Right kidney (tissue), 1 donor: ENCODE measurements at regions not wholly inside any gene's neighbourhood (a gene's known extent, or its start where the extent isn't known, plus 50 kb on each side); places are given as distances from the start of the nearest gene placed in this dataset.

ENCODE experiments used
- DNase-seq: peaks from one replicate; pipeline ENCODE4 v3.0.0-alpha.2; 2016

- DNase-seq = no peak
Measured at GRCh38 chr19:27796540-27796939, 1416.4 kb downstream of the UQCRFS1 start.

DNA sequence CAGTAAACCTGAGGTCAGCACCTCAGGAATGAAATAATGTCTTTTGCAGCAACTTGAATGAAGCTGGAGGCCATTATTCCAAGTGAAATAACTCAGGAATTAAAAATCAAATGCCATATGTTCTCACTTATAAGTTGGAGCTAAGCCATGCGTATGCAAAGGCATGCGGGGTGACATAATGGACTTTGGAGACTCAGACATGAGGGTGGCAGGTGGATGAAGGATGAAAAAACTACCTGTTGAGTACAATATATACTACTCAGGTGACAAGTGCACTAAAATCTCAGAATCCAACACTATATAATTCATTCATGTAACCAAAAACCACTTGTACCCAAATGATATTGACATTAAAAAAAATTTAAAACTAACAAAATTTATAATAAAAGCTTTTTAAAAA, 1416.9 kb downstream of the UQCRFS1 start:
- DNase-seq = no peak

GRCh38 chr19:27795369-27795768, 1417.6 kb downstream of the UQCRFS1 start:
- DNase-seq = no peak

- DNase-seq = no peak
Measured at GRCh38 chr19:27794494-27795042, 1418.4 kb downstream of the UQCRFS1 start.

- peak; percentile 97 for DNase-seq
Measured at GRCh38 chr19:27793644-27794493, 1419.1 kb downstream of the UQCRFS1 start.

DNA sequence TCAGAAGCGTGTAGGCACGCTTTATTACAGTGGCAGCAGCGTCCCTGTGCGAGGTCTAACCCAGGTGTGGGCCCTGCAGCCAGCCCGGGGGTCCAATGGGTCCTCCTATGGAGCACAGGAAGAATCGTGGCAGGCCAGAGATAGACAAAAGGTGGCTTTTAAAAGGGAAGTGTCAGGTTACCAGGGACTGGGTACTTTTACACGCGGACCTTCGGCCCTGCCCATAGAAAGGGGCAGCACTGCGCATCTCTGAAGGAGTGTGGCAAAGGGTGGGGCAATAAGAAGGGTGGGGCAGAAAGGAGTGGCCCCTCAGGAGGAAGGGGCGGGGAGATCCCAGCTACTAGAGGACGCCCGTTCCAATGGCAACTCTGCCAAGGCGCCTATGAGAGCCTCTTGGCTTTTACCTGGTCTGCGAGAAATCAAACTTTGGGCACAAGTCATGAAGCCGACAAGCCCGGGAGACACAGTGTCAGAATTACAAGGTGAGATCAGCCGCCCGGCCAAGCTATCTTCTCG, 1419.8 kb downstream of the UQCRFS1 start:
- no peak for DNase-seq

- DNase-seq = no peak
Measured at GRCh38 chr19:27792576-27793127, 1420.3 kb downstream of the UQCRFS1 start.

- no peak for DNase-seq
Measured at GRCh38 chr19:27780367-27781075, 1432.4 kb downstream of the UQCRFS1 start.

DNA sequence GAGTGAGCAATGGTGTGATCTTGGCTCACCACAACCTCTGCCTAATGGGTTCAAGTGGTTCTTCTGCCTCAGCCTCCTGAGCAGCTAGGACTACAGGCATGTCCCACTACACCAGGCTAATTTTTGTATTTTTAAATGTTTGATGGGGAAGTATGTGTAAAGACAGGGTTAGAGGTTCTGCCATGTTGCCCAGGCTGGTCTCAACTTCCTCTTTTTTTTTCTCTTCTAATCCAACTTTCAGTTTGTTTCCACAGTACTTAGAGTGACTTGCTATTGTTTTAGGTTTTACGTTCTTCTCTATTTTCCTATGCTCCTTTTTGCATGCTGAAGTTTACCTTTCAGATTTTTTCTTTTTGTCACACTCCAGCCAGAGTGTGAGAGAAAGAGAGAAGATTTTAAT, 1433.0 kb downstream of the UQCRFS1 start:
- DNase-seq = no peak

DNA sequence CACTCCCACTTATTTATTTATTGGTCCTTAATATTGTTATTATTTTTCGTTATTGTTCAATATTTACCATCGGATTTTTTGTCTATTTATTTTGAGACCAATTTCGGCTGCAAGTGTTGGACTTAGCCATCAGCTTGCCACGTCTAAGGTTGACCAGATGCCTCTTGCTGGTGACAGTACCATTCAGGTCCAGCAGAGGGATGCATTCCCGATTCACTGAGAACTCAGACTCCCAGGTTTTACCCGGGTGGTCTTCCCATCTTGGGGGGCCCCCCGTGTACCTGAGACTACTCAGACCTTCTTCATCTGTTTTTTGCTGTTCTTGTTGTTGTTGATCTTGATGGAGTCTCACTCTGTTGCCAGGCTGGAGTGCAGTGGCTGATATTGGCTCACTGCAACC, 1435.2 kb downstream of the UQCRFS1 start:
- DNase-seq = no peak

GRCh38 chr19:27777242-27777641, 1435.7 kb downstream of the UQCRFS1 start:
- DNase-seq = no peak

- no peak for DNase-seq
Measured at GRCh38 chr19:27776524-27776923, 1436.4 kb downstream of the UQCRFS1 start.

DNA sequence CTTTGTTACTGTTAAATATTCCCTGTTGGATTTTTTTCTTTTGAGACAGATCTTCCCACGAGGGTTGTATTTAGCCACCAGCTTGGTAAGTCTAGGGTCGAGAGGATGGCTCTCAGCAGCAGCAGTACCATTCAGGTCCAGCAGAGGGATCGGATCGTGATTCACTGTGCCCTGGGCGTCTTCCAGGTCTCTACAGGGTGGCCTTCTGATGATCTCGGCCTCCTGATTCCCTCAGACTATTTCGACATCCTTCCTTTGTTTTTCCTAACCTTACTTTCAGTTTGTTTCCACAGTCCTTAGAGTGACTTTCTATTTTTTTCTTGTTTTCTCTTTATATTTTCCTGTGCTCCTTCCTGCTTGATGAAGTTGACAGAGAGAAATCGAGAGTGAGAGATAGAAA, 1436.9 kb downstream of the UQCRFS1 start:
- no peak for DNase-seq

- no peak for DNase-seq
Measured at GRCh38 chr19:27775395-27775794, 1437.6 kb downstream of the UQCRFS1 start.

- DNase-seq = no peak
Measured at GRCh38 chr19:27774827-27775226, 1438.1 kb downstream of the UQCRFS1 start.

- no peak for DNase-seq
Measured at GRCh38 chr19:27774337-27774736, 1438.6 kb downstream of the UQCRFS1 start.

GRCh38 chr19:27773318-27774094, 1439.4 kb downstream of the UQCRFS1 start:
- no peak for DNase-seq

- no peak for DNase-seq
Measured at GRCh38 chr19:27772059-27772458, 1440.9 kb downstream of the UQCRFS1 start.

DNA sequence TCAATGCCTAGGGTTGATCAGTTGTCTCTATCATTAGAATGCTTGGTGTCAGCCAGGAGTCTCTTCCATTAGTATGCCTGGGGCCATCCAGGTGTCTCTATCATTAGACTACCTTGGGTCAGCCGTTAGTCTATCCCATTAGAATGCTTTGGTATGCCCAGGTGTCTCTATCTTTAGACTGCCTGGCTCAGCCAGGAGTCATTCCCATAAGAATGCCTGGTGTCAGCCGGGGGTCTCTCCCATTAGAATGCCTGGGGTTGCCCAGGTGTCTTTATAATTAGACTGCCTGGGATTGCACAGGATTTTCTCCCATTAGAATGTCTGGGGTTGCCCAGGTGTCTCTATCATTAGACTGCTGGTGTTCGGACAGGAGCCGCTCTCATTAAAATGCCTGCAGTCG, 1442.9 kb downstream of the UQCRFS1 start:
- no peak for DNase-seq

DNA sequence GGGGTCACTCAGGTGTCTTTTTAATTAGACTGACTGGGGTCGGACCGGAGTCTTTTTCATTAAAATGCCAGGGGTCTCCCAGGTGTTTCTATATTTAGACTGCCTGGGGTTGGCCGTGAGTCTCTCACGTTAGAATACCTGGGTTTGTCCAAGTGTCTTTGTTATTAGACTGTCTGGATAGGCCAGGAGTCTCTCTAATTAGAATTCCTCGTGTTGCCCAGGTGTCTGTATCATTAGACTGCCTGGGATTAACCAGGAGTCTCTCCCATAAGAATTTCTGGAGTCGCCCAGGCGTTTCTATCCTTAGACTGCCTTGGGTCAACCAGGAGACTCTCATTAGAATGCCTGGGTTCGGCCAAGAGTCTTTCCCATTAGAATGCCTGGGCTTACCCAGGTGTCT, 1445.7 kb downstream of the UQCRFS1 start:
- DNase-seq = no peak

- DNase-seq = no peak
Measured at GRCh38 chr19:27765912-27766725, 1446.8 kb downstream of the UQCRFS1 start.
